GM18909 (cell line): ENCODE measurements at regions not wholly inside any gene's neighbourhood (a gene's known extent, or its start where the extent isn't known, plus 50 kb on each side); places are given as distances from the start of the nearest gene placed in this dataset.

Source experiments
- ATAC-seq: cut with Tn5 transposase; IDR thresholded peaks from one replicate; pipeline ENCODE4 v1.9.1; 2021; ENCODE audit warnings: mild to moderate bottlenecking; ENCODE audit not compliant: unreplicated experiment, poor library complexity

GRCh38 chr10:117632406-117632805, 89.9 kb downstream of the EMX2 start:
- no peak for ATAC-seq

GRCh38 chr10:117635826-117636225, 93.3 kb downstream of the EMX2 start:
- no peak for ATAC-seq

DNA sequence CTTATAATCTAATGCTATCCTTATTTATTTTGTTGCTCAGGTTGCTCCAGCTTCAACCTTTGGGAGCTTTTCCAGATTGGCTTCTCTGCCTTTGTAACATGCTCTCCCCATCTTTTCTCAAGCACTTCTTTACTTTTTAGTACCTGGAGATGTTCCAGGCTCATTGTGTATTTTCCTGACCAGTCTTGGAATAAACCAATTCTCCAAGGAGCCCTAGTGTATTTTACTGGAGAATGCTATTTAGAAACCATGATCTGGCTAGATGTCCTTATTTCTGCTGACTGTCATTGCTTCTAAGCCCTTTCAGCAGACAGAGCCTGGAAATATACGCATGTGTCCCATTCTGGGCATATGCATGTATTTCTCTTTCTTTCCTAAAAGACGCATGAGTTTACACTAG, 95.7 kb downstream of the EMX2 start:
- ATAC-seq: no peak

GRCh38 chr10:117638664-117639200, 96.2 kb downstream of the EMX2 start:
- no peak for ATAC-seq

GRCh38 chr10:117640406-117640805, 97.9 kb downstream of the EMX2 start:
- no peak for ATAC-seq

- ATAC-seq: no peak
Measured at GRCh38 chr10:117646718-117647117, 104.2 kb downstream of the EMX2 start.

DNA sequence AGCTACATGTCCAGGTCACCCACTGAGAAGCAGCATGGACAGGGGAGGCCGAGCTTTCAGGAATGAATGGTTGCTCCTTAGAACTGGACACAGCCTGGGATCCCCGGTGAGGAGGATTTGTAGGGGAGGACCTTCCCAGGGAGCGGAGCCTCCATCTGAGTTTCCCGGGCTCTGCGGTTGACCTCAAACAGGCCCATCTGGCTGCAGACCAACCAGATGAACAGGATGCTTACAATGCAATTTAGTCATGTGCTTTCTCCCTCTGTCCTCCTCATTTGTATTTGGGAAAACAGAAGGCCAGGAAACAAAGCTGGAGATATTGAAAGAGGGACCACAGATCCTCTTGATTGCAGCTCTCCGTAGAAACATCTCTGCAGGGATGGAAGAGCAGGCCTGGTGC, 104.8 kb downstream of the EMX2 start:
- ATAC-seq: no peak

DNA sequence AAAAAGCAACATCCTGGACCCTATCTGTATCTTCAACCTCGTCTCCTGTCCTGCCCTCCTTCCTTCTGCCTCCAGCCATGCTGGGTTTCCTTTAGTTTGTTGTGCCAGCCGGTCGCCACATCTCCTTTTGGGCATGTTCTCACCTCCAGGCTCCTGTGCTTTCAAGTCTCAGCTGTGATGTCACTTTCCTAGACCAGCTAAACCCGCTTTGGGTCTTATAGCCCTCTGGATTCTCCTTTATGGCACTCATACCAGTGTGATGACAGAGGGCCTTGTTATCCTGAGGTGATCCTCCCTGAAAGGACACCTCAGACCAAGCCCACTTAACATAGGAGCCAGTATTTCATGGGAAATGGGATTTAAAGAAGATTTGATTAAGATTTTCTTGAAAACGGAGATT, 108.6 kb downstream of the EMX2 start:
- ATAC-seq: no peak

DNA sequence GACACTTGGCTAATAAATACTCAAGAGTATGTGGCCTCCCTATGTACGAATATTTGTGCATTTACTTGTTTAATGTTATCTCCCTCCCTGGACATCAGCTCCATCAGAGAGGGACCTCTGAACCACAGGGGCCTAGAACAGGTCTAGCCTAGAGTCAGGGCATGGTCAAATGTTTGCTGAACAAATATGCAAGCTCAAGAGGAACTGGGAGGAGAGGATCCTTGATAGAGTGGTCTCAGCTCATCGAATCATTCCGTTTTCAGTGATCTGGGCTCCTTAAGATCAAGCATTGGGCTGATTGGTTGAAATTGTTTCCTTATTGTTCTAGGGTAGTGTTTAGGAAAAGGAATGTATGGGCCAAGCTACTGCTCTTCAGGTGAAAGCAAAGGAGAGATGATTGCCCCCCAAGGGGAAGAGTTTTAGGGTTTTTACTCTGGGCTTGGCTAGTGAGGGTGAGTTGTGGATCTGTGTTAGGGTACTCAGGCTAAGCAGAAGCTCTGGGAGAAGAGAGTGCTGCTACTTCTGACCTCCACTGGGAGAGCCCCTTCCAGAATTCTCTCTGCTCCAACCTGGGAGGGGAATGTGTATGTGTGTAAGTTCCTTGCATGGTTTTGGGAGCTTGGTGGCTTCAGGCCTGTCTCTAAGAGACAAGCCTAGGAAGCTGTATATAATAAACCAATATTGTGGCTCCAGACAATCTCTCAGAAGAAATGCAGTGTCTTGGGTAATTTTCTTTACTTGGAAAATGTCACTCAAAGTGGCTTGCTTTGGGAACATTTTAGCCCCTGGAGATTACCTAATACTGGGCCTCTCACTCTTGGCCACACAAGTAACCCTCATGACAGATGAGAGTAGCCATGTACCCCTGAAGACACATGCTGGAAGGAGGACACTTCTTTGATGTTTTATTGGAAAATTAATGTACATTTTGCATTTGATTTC, 110.0 kb downstream of the EMX2 start:
- ATAC-seq: peak; percentile 24

DNA sequence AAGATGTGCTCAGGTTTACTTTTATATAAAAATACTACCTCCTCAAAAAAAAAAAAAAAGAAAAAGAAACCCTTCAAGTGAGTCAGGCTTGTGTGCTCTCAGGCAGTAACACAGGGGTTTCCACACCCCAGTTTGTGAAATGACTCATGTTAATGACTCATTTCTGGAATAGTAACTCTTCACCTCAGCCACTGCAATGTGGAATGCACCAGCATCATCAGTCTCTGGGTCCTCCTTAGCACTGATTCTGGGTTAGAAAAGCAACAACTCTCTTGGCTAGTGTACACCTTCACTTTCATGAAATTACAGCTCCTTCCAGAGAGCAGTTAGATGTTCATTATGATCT, 110.6 kb downstream of the EMX2 start:
- ATAC-seq: peak; percentile 91

DNA sequence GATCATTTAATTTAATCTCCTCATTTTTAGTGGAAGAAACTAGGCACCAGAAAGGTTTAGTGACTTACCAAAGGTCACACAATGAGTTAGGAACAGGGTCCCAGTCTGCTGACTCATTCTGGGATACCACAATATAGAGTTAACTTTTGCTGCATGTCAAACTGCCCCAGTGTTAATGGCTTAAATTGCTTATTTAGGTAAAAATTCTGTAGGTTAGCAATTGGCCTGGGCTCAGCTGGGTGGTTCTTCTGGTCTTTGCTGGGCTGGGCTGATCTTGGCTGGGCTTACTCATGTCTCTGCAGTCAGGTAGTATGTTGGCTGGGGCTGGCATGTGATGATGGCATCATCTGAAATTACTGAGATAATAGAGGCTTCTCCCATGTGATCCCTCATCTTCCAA, 111.6 kb downstream of the EMX2 start:
- no peak for ATAC-seq

- ATAC-seq: peak; percentile 89
Measured at GRCh38 chr10:117656385-117657367, 114.1 kb downstream of the EMX2 start.

- no peak for ATAC-seq
Measured at GRCh38 chr10:117661316-117661715, 118.8 kb downstream of the EMX2 start.

DNA sequence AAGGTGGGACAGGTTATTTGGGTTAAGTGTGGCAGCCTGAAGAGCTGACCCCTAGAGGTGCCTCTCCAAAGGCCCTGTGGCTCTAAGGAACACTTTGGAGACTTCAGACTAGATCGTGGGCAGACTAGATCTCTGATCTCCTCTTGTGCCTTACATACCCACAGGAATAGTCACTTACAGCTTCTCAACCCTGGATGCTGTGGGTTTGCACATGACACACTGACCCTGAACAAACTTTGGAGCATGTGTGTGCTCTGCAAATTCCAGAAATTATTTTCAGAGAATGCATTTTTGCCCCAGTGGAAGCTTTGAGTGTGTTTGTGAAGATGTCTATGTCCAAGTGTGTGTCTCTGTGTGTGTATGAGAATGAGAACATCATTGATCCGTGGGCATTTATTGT, 119.6 kb downstream of the EMX2 start:
- no peak for ATAC-seq

- no peak for ATAC-seq
Measured at GRCh38 chr10:117662751-117663540, 120.4 kb downstream of the EMX2 start.

DNA sequence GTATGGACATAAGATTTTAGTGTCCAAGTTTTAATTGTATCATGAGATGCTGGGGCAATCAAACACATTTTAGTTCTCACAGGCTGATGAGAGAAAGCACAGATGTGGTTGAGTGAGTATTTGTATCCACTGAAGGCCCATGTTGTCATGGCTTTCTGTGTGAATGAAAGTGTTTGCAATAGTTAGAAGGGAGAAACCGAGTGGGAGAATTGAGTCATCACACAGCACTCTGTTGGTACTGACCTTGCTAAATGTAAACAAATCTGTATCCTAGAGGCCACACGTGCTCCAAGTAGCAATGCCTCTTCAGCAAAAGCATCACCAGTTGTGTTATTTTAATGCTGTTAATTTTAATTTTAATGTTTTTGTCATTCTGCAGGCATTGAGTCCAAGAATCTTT, 121.2 kb downstream of the EMX2 start:
- ATAC-seq: peak; percentile 99

DNA sequence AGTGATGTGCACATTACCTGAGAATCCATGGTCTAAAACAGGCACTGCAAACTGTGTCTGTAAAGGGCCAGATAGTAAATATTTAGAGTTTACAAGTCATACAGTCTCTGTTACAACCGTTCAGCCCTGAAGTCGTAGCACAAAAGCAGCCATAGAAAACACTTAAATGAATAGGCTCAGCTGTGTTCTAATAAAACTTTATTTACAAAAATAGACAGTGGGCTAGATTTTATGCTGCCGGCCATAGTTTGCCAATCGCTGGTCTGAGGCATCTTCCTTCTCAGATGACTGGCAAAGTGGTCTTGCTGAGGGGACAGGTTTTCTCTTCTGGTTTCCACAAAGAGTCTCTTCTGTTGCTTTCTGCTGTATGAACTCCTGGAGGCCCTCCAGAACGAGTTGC, 121.7 kb downstream of the EMX2 start:
- ATAC-seq: no peak

DNA sequence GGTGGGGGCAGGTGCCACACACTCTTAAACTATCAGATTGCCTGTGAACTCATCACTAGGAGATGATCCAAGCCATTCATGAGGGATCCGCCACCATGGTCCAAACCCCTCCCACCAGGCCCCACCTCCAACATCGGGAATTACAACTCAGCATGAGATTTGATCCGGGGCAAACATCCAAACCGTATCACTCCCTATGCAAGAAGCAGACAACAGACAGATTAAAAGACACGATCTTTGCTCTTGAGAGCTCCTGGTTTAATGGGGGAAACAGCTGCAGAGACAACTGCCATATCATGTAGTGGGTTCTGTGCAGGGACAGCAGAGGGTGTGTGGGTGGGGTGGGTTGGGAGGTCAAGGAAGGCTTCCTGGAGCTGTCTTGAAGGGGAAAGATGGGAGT, 123.6 kb downstream of the EMX2 start:
- no peak for ATAC-seq

DNA sequence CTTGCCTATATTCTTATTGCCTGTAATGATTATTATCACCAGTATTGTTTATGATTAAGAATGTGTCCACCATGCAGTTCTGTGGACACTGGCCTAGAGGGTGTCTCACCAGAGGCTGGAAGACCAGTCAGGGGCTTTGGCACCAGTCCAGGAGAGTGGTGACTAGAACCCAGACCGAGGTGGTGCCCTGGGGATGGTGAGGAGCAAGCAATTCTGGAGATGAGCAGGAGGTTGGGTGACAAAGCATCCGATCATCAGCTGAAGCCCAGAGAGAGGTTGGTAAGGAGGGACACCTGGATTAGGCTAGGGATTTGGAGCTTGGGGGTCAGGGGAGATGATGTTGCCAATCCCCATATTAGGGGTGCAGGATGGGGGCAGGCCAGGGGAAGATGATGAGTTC, 124.4 kb downstream of the EMX2 start:
- ATAC-seq: no peak

GRCh38 chr10:117667831-117668230, 125.3 kb downstream of the EMX2 start:
- ATAC-seq: no peak
